ENCODE measurements at regions not wholly inside any gene's neighbourhood (a gene's known extent, or its start where the extent isn't known, plus 50 kb on each side); places are given as distances from the start of the nearest gene placed in this dataset.

DNA sequence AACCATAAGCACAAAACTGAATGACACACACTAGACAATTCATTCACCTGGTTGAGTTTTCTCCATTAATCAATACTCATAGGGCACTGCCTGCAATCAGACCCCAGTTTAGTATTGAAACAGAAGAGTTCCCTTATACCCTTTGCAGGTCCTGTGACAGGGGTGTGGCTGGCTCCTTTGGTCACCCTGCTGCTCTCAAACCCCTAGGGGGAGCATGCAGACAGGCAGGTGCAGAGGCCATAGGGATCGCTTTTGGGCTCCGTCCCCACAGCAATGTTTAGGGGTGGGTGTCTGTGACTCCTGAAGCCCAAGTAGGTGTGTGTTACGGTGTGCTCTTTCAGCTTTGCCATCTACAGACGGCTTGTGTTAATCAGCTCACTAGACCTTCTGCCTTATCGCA is 210.4 kb downstream of the CENPW start:
- Mint-ChIP-seq H3K27me3 (ENCODE audit: insufficient read depth, low read depth, poor library complexity) (no peaks in the 10 kb centered on the region), H3K36me3 (ENCODE audit: low read depth) (no peaks in the 10 kb centered on the region; the same call in 2 of the 3 replicates), H3K9me3 (peaks cover 16% of the 10 kb centered on the region; the same call in 1 of the 3 replicates), H3K4me3 (no peak overlapping the region), H3K27ac (no peak overlapping the region), H3K4me1 (peaks cover 5% of the 10 kb centered on the region; the same call in 1 of the 3 replicates)
- Histone ChIP-seq H3K36me3 (ENCODE audit: insufficient read depth) (no peaks in the 10 kb centered on the region), H3K79me2 (replicated peaks; ENCODE audit: insufficient read depth) (no peaks in the 10 kb centered on the region), H4K20me1 (replicated peaks; ENCODE audit: insufficient read depth) (no peaks in the 10 kb centered on the region), H3K4me1 (ENCODE audit: insufficient read depth) (0 out of 2 replicates have a peak, but pooled peaks cover 5% of the 10 kb centered on the region), H3F3A (replicated peaks; ENCODE audit: low read depth) (no peaks in the 10 kb centered on the region), H3K4me2 (no peak overlapping the region), H3K27ac (ENCODE audit: low read depth) (no peak overlapping the region), H3K4me3 (no peak overlapping the region), H3K27me3 (ENCODE audit: insufficient read depth) (no peaks in the 10 kb centered on the region), H2AFZ (no peak overlapping the region), H3K9me2 (ENCODE audit: insufficient read depth) (no peaks in the 10 kb centered on the region; the same call in 1 of the 2 replicates)
- peak; percentile 95 for ATAC-seq
- DNase-seq (ENCODE audit: low spot score) = peak; percentile 41
- TF ChIP-seq JUNB (IDR thresholded peaks at IDR 0.05; ENCODE audit: unreplicated experiment) (no peak), EZH2 (IDR thresholded peaks at IDR 0.05; ENCODE audit: low read depth, unreplicated experiment) (no peak)
- TF ChIP-seq, protein P1, sequence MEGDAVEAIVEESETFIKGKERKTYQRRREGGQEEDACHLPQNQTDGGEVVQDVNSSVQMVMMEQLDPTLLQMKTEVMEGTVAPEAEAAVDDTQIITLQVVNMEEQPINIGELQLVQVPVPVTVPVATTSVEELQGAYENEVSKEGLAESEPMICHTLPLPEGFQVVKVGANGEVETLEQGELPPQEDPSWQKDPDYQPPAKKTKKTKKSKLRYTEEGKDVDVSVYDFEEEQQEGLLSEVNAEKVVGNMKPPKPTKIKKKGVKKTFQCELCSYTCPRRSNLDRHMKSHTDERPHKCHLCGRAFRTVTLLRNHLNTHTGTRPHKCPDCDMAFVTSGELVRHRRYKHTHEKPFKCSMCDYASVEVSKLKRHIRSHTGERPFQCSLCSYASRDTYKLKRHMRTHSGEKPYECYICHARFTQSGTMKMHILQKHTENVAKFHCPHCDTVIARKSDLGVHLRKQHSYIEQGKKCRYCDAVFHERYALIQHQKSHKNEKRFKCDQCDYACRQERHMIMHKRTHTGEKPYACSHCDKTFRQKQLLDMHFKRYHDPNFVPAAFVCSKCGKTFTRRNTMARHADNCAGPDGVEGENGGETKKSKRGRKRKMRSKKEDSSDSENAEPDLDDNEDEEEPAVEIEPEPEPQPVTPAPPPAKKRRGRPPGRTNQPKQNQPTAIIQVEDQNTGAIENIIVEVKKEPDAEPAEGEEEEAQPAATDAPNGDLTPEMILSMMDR (conservative IDR thresholded peaks at IDR 0.05; ENCODE audit: low read depth in 2 of 2) = peak; percentile 55 to 71

DNA sequence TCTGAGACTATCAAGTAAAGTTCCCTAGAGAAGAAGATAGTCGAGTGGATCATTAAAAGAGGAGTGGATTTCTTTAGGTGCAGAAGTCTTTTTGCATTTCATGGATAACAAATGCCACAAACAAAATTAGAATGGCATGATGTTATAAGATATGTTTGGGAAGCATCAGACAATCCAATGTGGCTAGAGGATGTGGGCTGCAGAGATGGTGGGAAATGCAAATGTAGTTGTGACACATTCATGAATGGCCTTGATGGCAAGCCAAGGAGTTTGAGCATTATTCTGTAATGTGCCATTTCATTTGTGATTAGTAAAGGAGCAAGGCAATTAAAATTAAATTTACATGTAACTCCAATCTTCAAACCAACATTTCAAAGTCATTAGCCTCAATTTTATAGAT is 211.9 kb downstream of the CENPW start:
- H3F3A ChIP-seq (replicated peaks; ENCODE audit: low read depth) = no peaks in the 10 kb centered on the region
- no peak overlapping the region for H3K27ac ChIP-seq (ENCODE audit: low read depth)
- H3K4me3 Mint-ChIP-seq = no peak overlapping the region
- no peaks in the 10 kb centered on the region; the same call in 1 of the 2 replicates for H3K9me2 ChIP-seq (ENCODE audit: insufficient read depth)
- TF ChIP-seq EZH2 (IDR thresholded peaks at IDR 0.05; ENCODE audit: low read depth, unreplicated experiment) (no peak), STAT1 (IDR thresholded peaks at IDR 0.05; ENCODE audit: unreplicated experiment) (no peak), ZNF114 (CRISPR knock-in tag; IDR thresholded peaks at IDR 0.05) (no peak)
- TF ChIP-seq, protein P2, sequence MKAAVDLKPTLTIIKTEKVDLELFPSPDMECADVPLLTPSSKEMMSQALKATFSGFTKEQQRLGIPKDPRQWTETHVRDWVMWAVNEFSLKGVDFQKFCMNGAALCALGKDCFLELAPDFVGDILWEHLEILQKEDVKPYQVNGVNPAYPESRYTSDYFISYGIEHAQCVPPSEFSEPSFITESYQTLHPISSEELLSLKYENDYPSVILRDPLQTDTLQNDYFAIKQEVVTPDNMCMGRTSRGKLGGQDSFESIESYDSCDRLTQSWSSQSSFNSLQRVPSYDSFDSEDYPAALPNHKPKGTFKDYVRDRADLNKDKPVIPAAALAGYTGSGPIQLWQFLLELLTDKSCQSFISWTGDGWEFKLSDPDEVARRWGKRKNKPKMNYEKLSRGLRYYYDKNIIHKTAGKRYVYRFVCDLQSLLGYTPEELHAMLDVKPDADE (IDR thresholded peaks at IDR 0.05) = no peak
- no peaks in the 10 kb centered on the region for H3K36me3 ChIP-seq (ENCODE audit: insufficient read depth)
- no peaks in the 10 kb centered on the region; the same call in 2 of the 3 replicates for H3K36me3 Mint-ChIP-seq (ENCODE audit: low read depth)
- no peak for ATAC-seq
- H4K20me1 ChIP-seq (replicated peaks; ENCODE audit: insufficient read depth) = no peaks in the 10 kb centered on the region
- H3K27me3 ChIP-seq (ENCODE audit: insufficient read depth) = no peaks in the 10 kb centered on the region
- H3K4me1 Mint-ChIP-seq = 0 out of 3 replicates have a peak, but pooled peaks cover 2% of the 10 kb centered on the region
- H3K27ac Mint-ChIP-seq = no peak overlapping the region
- no peaks in the 10 kb centered on the region for H3K27me3 Mint-ChIP-seq (ENCODE audit: insufficient read depth, low read depth, poor library complexity)
- H2AFZ ChIP-seq = no peak overlapping the region
- H3K4me1 ChIP-seq (ENCODE audit: insufficient read depth) = 0 out of 2 replicates have a peak, but pooled peaks cover 5% of the 10 kb centered on the region
- H3K79me2 ChIP-seq (replicated peaks; ENCODE audit: insufficient read depth) = no peaks in the 10 kb centered on the region
- H3K4me2 ChIP-seq = no peak overlapping the region
- no peak for DNase-seq (ENCODE audit: low spot score)
- peaks cover 15% of the 10 kb centered on the region; the same call in 2 of the 3 replicates for H3K9me3 Mint-ChIP-seq
- H3K4me3 ChIP-seq = no peak overlapping the region

DNA sequence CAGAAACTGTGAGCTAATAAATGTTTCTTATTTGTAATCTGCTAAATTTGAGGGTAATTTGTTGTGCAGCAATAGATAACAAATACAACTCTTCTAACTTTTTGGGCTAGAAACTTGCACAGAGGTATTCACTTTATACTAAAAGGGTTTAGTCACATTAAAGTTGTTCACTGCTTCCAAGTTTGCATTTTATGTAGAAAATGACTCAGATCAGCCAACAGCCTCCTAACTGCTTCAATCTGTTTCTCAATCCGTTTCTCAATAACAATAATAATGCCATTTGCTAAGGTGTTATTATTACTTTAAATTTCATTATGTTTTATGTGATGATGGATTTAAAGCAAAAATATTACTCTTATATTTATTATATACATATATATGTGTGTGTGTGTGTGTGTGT is 213.9 kb downstream of the CENPW start:
- Histone ChIP-seq H4K20me1 (replicated peaks; ENCODE audit: insufficient read depth) (no peaks in the 10 kb centered on the region), H3K4me3 (no peak overlapping the region), H3K27me3 (ENCODE audit: insufficient read depth) (no peaks in the 10 kb centered on the region), H3K79me2 (replicated peaks; ENCODE audit: insufficient read depth) (no peaks in the 10 kb centered on the region), H3K27ac (ENCODE audit: low read depth) (no peak overlapping the region), H3F3A (replicated peaks; ENCODE audit: low read depth) (no peaks in the 10 kb centered on the region), H3K36me3 (ENCODE audit: insufficient read depth) (no peaks in the 10 kb centered on the region), H3K4me2 (no peak overlapping the region), H3K9me2 (ENCODE audit: insufficient read depth) (no peaks in the 10 kb centered on the region; the same call in 1 of the 2 replicates), H3K4me1 (ENCODE audit: insufficient read depth) (no peaks in the 10 kb centered on the region), H2AFZ (no peak overlapping the region)
- Mint-ChIP-seq H3K36me3 (ENCODE audit: low read depth) (no peaks in the 10 kb centered on the region), H3K9me3 (peaks cover 10% of the 10 kb centered on the region; the same call in 2 of the 3 replicates), H3K4me1 (no peaks in the 10 kb centered on the region), H3K27me3 (ENCODE audit: insufficient read depth, low read depth, poor library complexity) (no peaks in the 10 kb centered on the region), H3K27ac (no peak overlapping the region), H3K4me3 (no peak overlapping the region)
- DNase-seq (ENCODE audit: low spot score) = no peak
- no peak for ATAC-seq
- no peak for TF ChIP-seq STAT1 (IDR thresholded peaks at IDR 0.05; ENCODE audit: unreplicated experiment)
- TF ChIP-seq EZH2 (IDR thresholded peaks at IDR 0.05; ENCODE audit: low read depth, unreplicated experiment) = no peak
- TF ChIP-seq JUNB (IDR thresholded peaks at IDR 0.05; ENCODE audit: unreplicated experiment) = no peak
- TF ChIP-seq NANOG (IDR thresholded peaks at IDR 0.05; ENCODE audit: borderline replicate concordance) = no peak
